Smooth muscle cell (in vitro differentiated cells): ENCODE measurements at regions not wholly inside any gene's neighbourhood (a gene's known extent, or its start where the extent isn't known, plus 50 kb on each side); places are given as distances from the start of the nearest gene placed in this dataset.

Source experiments
- DNase-seq: peaks from one replicate; lab custom pipeline; 2025; ENCODE audit not compliant: unreplicated experiment; lab: John Stamatoyannopoulos, UW
- H2AFZ ChIP-seq: fragments of 200-600 bp; sonication (generic); 2 replicates; pipeline ENCODE4 v1.6.0; 2016; ENCODE audit warnings: antibody characterized with exemption, low read depth, mild to moderate bottlenecking
- H3F3A ChIP-seq: fragments of 200-600 bp; sonication (generic); 2 replicates; pipeline ENCODE4 v1.6.0; 2017; ENCODE audit warnings: antibody characterized with exemption, low read depth
- H3K27ac ChIP-seq: fragments of 200-600 bp; sonication (generic); 2 replicates; pipeline ENCODE4 v1.5.1; 2016; ENCODE audit warnings: low read depth, mild to moderate bottlenecking
- H3K27me3 ChIP-seq: fragments of 200-600 bp; sonication (generic); 2 replicates; pipeline ENCODE4 v1.6.1; 2016; ENCODE audit warnings: low read depth, mild to moderate bottlenecking
- H3K36me3 ChIP-seq: fragments of 200-600 bp; sonication (generic); 2 replicates; pipeline ENCODE4 v1.5.1; 2016; ENCODE audit warnings: low read depth
- H3K4me1 ChIP-seq: fragments of 200-600 bp; sonication (generic); 2 replicates; pipeline ENCODE4 v1.5.1; 2016; ENCODE audit warnings: low read depth
- H3K4me2 ChIP-seq: fragments of 200-600 bp; sonication (generic); 2 replicates; pipeline ENCODE4 v1.6.0; 2016; ENCODE audit warnings: mild to moderate bottlenecking
- H3K4me3 ChIP-seq: fragments of 200-600 bp; sonication (generic); 2 replicates; pipeline ENCODE4 v1.5.1; 2016; ENCODE audit warnings: mild to moderate bottlenecking
- H3K79me2 ChIP-seq: fragments of 200-600 bp; sonication (generic); 2 replicates; pipeline ENCODE4 v1.6.0; 2016; ENCODE audit warnings: low read depth, mild to moderate bottlenecking
- H3K9ac ChIP-seq: fragments of 200-600 bp; sonication (generic); 2 replicates; pipeline ENCODE4 v1.6.0; 2016; ENCODE audit warnings: low read depth
- H3K9me3 ChIP-seq: fragments of 200-600 bp; sonication (generic); replicated peaks from 2 replicates; pipeline ENCODE4 v1.5.1; 2016; ENCODE audit warnings: low read depth
- H4K20me1 ChIP-seq: fragments of 200-600 bp; sonication (generic); 2 replicates; pipeline ENCODE4 v1.6.0; 2016; ENCODE audit warnings: low read depth
- WGBS: methylation state at CpG from one replicate; pipeline ENCODE4 v1.1.7; 2016; ENCODE audit warnings: low lambda C conversion rate; 5-methylcytosine and 5-hydroxymethylcytosine counted together
- TF ChIP-seq, protein P1 (sequence below): fragments of 200-600 bp; sonication (generic); IDR thresholded peaks from 2 replicates; pipeline ENCODE4 v1.5.1; 2017; ENCODE audit warnings: borderline replicate concordance, mild to moderate bottlenecking, antibody characterized with exemption; ENCODE audit not compliant: insufficient read depth, poor library complexity, severe bottlenecking

DNA sequence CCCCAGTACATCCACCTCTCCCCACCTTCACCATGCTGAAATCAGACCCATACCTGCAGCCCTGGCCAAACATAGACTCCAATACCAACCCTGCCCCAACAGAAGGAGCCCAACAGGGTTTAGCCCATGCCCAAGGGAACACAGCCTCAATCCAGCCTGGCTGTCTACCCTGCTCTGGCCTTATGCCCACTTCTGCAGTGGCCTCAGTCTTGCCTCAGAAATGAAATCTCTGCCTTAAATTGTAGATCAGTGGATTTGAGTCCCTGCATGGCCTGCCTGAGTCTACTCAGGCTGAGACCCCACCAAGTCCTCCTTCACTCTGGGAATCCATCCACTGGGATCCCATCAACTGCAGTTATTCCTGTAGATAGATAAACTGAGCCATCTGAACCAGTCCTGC, 97.6 kb upstream of the GJB5 start:
- H3K9me3 ChIP-seq = no peaks in the 10 kb centered on the region
- no peak overlapping the region for H3K4me2 ChIP-seq
- TF ChIP-seq, protein P1, sequence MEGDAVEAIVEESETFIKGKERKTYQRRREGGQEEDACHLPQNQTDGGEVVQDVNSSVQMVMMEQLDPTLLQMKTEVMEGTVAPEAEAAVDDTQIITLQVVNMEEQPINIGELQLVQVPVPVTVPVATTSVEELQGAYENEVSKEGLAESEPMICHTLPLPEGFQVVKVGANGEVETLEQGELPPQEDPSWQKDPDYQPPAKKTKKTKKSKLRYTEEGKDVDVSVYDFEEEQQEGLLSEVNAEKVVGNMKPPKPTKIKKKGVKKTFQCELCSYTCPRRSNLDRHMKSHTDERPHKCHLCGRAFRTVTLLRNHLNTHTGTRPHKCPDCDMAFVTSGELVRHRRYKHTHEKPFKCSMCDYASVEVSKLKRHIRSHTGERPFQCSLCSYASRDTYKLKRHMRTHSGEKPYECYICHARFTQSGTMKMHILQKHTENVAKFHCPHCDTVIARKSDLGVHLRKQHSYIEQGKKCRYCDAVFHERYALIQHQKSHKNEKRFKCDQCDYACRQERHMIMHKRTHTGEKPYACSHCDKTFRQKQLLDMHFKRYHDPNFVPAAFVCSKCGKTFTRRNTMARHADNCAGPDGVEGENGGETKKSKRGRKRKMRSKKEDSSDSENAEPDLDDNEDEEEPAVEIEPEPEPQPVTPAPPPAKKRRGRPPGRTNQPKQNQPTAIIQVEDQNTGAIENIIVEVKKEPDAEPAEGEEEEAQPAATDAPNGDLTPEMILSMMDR = no peak
- no peaks in the 10 kb centered on the region for H3K36me3 ChIP-seq
- no peak overlapping the region for H3K27ac ChIP-seq
- peaks cover 38% of the 10 kb centered on the region for H3K27me3 ChIP-seq
- no peak overlapping the region for H3K4me3 ChIP-seq
- no peaks in the 10 kb centered on the region for H4K20me1 ChIP-seq
- no peaks in the 10 kb centered on the region for H3K79me2 ChIP-seq
- no peak overlapping the region for H3K9ac ChIP-seq
- H3F3A ChIP-seq = no peaks in the 10 kb centered on the region
- H2AFZ ChIP-seq = no peak overlapping the region
- no peak for DNase-seq
- H3K4me1 ChIP-seq = peaks cover 6% of the 10 kb centered on the region

DNA sequence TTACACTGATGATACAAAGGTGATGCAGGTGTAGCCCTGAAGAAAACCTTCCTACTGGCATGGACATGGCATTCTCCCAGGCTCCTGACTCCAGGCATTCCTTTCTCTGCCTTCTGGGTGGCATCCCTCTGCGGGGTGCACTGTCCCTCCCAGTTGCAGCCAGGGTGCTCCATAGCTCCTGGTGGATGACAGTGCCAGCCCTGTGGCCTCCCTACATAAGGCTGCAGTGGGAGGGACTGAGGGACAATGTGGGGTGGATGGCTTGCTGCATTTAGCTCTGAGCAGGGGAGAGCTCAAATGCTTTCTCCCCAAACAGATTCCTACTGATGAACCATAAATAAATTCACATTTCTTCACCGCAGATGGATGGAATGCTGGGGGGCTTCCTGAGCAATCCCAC, 97.0 kb upstream of the GJB5 start:
- H2AFZ ChIP-seq = no peak overlapping the region
- no peaks in the 10 kb centered on the region for H3K79me2 ChIP-seq
- H3K27ac ChIP-seq = no peak overlapping the region
- no peak overlapping the region for H3K4me3 ChIP-seq
- no peaks in the 10 kb centered on the region for H4K20me1 ChIP-seq
- H3K4me1 ChIP-seq = peaks cover 6% of the 10 kb centered on the region
- WGBS = 92% methylated on average over 2 of the region's 2 CpGs
- no peak overlapping the region for H3K4me2 ChIP-seq
- H3K36me3 ChIP-seq = no peaks in the 10 kb centered on the region
- TF ChIP-seq, protein P1 = no peak
- DNase-seq = no peak
- peaks cover 32% of the 10 kb centered on the region for H3K27me3 ChIP-seq
- no peak overlapping the region for H3K9ac ChIP-seq
- H3K9me3 ChIP-seq = no peaks in the 10 kb centered on the region
- H3F3A ChIP-seq = no peaks in the 10 kb centered on the region

DNA sequence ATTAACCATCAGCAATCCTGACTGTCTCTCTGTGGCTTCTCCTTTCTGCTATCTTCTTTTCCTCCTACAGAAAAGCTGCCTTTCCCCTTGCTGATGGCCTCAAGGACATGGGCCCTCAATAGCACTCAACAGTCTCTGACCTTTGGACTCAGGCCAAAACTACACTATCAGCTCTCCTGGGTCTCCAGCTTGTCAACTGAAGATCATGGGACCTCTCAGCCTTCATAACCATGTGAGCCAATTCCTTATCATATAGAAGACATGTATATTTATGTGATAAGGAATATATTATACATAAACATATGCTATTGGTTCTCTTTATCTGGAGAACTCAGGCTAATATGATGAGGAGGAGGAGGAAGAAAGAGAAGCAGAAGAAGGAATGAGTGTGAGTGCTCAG, 91.8 kb upstream of the GJB5 start:
- H2AFZ ChIP-seq = no peak overlapping the region
- H3K4me2 ChIP-seq = no peak overlapping the region
- H3K9ac ChIP-seq = no peak overlapping the region
- H4K20me1 ChIP-seq = no peaks in the 10 kb centered on the region
- H3K27me3 ChIP-seq = peaks cover 4% of the 10 kb centered on the region
- TF ChIP-seq, protein P1 = no peak
- no peak overlapping the region for H3K27ac ChIP-seq
- H3K36me3 ChIP-seq = no peaks in the 10 kb centered on the region
- H3F3A ChIP-seq = no peaks in the 10 kb centered on the region
- no peaks in the 10 kb centered on the region for H3K9me3 ChIP-seq
- no peaks in the 10 kb centered on the region for H3K4me1 ChIP-seq
- DNase-seq = no peak
- H3K4me3 ChIP-seq = no peak overlapping the region
- H3K79me2 ChIP-seq = no peaks in the 10 kb centered on the region

DNA sequence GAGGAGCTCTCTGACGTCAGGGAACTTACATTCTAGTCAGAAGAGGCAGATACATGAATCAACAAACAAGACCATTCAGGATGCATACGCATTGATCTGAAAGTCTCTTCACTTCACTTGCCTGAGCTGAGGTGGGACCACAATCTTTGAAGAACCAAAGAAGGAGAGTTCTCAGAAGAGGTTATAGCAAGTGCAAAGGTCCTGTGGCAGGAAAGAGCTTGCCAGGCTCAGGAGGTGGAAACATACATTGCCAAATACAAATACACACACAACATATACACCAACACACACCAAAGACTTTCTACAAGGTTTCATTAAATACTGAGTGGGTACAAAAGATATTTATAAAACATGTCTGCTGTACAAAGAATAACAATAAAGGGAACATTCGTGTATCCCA, 86.8 kb upstream of the GJB5 start:
- no peak overlapping the region for H3K4me3 ChIP-seq
- WGBS = 76% methylated on average over 3 of the region's 3 CpGs
- TF ChIP-seq, protein P1 = no peak

More for the DNA sequence above, 86.8 kb upstream of the GJB5 start:
- Histone ChIP-seq H4K20me1 (no peaks in the 10 kb centered on the region), H2AFZ (no peak overlapping the region), H3K79me2 (no peaks in the 10 kb centered on the region), H3K9me3 (no peaks in the 10 kb centered on the region), H3K9ac (no peak overlapping the region), H3K4me2 (no peak overlapping the region), H3K27ac (no peak overlapping the region), H3K4me1 (no peaks in the 10 kb centered on the region), H3F3A (no peaks in the 10 kb centered on the region), H3K27me3 (peaks cover 4% of the 10 kb centered on the region), H3K36me3 (no peaks in the 10 kb centered on the region)
- no peak for DNase-seq
